NCI-H2196 treated with DMSO at 0.1 percent for 48 hours (cell line): ENCODE measurements at regions not wholly inside any gene's neighbourhood (a gene's known extent, or its start where the extent isn't known, plus 50 kb on each side); places are given as distances from the start of the nearest gene placed in this dataset.
A peak's percentile ranks its signal among the peaks of the same experiment; 100 is the strongest.

Experiments used
- DNase-seq: peaks from one replicate; lab custom pipeline; 2025; ENCODE audit not compliant: unreplicated experiment; lab: John Stamatoyannopoulos, UW

- DNase-seq = no peak
These were observed 570.8 kb upstream of the TLE4 start for GRCh38 chr9:79001012-79001411.

GRCh38 chr9:79003514-79003913 lies 568.3 kb upstream of the TLE4 start:
- DNase-seq = no peak

DNA sequence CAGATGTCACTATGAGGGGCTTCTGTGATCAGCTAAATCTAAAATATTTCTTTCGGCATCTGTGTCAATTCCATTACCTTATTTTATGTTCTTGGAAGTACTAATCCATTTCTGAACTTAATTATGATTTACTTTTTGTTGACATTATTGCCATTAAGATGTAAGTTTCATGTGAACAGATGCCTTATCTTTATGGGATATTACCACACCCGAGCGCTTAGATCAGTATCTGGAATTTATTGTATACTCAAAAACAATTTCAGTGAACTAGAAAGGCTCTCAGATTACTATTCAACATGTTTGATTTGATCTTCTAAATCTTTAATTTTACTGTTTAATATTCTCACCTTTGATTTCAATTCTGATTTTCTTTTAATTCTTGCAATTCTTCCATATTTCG lies 567.7 kb upstream of the TLE4 start:
- DNase-seq = no peak

DNA sequence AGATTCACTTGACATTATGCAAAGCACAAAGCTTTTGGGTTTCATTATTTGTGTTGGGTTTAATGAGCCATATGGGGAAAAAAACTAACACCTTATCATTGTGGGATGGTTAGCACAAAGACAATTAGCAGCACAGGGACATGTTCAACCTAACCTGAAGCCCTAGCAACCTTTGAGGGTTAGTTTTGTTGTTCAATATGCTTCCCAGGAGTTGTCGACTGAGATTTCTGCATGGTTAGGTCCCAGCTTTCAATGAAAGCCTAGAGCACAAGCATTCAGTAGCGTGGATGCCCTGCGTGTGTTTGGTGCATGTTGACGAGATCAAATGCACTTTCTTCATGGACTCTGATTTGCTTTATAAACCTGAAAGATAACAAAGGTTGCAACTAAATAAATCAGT lies 565.2 kb upstream of the TLE4 start:
- DNase-seq = no peak

- no peak for DNase-seq
These were observed 563.9 kb upstream of the TLE4 start for GRCh38 chr9:79007701-79008483.

DNA sequence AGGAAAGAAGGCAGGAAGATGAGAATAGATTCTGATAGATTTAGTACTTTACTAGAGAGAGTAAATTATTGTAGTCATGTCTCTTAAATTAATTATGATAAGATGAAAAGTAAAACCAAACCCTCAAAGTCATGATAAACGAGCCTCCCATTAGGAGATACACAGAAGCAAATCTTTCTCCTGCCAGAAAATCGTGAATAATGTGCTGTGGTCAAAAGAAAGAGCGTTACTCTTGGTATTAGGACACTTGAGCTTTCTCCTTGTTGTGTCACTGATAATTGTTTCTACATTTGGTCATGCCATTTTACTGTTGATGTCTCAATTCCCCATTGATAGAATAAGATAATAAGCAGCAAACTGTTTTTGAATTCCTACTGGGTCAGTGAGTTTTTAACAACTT lies 562.8 kb upstream of the TLE4 start:
- no peak for DNase-seq

GRCh38 chr9:79011461-79011860 lies 560.3 kb upstream of the TLE4 start:
- no peak for DNase-seq

DNA sequence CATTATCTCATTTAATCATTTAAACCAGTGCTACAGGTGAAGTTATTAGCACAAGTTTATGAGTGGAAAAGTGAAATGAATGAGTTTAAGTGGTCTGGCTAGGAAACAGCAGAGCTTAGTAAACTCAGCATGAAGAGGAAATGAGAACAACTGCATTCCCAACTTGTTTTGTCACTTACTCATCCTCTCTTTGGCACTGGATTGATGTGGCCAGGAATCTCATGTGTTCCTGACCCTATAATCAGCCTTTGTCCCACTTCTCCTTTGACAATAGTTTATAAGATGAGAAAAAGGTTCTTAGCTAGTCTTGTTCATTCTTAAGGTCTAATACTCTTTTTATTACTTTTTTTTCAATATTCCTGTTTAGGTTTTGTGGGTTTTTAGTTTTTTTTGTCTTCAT lies 559.2 kb upstream of the TLE4 start:
- DNase-seq = no peak

DNA sequence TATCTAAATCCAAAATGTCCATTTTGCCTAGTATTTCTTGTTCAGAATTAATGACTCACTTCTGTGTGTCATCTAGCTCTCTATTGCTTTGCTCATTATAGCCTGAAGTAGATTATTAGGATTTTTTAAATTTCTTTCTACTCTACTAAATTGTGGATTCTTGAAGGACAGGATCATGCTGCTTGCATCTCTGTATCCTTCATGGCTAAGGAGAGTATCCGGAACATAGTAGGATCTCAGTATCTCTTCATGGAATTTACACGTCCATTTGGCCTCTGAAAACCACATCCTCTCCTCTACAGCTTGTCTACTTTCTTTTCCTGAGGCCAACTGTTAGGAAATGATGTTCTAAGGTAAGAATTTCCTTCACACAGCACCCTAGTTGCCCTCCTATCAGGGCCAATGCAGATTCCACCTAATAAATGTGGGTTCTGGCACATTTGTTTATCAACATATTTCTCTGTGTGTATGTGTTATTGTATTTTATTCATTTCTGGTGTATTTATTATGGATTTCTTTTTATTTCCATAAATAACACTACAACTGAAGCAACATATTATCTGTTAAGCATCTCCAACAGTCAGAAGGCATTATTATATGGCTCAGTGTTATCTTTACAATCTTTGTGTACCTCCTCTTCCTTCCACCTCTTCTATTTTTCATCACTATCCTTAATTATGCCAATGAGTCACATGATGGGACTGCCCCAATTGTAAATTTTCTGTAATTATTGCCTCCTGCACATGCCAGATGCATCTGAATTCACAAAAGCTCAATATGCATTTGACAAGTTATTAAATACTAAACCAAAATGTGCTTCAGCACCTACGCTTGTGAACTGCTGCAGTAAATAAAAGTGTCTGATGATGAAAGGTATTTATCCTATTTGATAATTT lies 557.8 kb upstream of the TLE4 start:
- DNase-seq = no peak

- DNase-seq = no peak
These were observed 556.7 kb upstream of the TLE4 start for GRCh38 chr9:79014929-79015699.

DNA sequence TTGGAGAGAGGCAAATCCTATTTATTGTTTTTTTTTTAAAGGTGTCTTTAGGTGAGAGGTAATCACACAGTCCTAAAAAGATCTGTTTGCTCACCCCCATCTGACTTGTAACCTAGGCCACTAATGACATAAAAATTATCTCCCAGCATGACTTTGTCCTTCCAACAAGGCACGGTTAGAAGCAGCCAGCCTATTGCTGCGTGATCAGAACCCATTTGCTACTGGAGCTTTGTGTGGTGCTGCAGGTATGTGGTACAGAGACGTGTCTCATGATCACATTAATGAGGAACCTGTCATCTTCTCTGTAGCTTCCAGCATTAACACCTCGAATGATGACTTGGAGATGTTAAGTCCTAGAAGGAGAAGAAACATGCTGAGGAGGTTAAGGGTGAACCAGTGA lies 555.8 kb upstream of the TLE4 start:
- DNase-seq = no peak

GRCh38 chr9:79020276-79020675 lies 551.5 kb upstream of the TLE4 start:
- peak; percentile 43 for DNase-seq

DNA sequence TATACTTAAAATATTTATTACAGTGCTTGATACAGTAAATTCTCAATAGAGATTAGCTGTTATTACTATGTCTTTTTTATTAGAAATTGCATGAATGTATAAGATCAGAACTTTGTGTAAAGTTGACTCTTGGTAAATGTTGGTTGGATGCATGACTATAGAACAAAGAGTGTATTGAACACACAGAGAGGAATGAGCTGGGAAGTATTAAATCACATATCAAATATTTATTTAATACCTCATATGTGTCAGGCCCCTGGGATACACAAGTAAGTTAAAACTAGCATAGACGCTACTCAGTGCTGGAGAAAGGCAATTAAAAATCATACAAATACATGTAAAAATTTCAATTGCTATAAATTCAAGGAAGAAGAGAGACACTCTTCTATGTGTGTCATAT lies 550.7 kb upstream of the TLE4 start:
- DNase-seq = no peak

- DNase-seq = no peak
These were observed 548.6 kb upstream of the TLE4 start for GRCh38 chr9:79023134-79023580.

DNA sequence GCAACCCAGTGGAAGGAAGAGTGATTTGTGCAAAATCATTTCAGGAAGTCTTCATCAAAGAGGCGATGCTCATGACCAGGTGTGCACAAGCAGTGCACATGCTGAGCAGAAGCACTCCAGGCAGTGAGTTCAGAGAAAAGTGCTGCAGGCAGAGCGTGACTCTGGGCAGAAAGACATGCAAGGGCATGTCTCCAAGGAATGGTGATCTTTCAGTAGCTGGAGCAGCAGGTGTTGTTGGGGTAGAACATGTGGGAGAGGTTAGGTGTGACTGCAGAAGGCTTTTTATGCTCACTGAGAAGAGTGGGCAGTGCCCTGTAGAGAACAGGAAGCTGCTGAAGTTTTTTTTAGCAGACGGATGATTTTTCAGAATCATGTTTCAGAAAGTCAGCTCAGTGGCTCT lies 545.4 kb upstream of the TLE4 start:
- peak; percentile 43 for DNase-seq

DNA sequence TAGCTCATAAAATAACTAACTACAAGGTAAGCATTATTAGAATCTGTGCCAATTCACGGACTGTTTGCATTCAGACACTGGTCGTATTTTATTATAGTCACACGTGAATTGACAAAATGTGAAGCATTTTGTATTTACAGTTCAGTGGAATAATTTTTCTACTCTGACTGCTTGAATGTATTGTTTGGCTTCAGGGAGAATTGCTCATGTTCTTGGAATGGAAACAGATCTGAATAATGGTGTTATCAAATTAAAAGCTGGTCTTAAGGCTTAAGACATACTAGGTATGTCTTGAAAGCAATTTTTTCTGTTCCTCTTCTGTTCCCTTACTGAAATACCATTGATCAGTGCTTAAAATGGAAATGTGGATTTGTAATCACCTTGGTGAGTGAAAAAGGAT lies 543.7 kb upstream of the TLE4 start:
- no peak for DNase-seq

DNA sequence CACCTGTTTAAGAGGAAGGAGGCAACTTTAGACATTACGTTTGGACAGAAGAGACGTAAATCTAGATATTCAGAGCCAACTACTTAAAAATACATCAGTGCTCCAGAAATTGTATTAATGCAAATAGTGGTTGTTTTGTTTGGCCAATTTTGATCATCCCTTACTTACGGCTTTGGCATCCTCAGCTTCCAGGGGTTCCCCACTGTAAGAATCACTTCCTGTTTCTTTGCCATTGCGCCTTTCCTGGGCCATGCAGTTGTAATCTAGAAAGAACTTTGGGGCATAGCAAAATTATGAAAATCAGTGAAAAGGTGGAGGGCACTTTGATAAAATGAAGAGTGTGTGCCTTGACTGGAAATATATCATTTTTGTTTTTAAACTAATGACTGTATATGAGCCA lies 537.2 kb upstream of the TLE4 start:
- no peak for DNase-seq

- no peak for DNase-seq
These were observed 534.4 kb upstream of the TLE4 start for GRCh38 chr9:79037338-79037737.

GRCh38 chr9:79040671-79041070 lies 531.1 kb upstream of the TLE4 start:
- no peak for DNase-seq

DNA sequence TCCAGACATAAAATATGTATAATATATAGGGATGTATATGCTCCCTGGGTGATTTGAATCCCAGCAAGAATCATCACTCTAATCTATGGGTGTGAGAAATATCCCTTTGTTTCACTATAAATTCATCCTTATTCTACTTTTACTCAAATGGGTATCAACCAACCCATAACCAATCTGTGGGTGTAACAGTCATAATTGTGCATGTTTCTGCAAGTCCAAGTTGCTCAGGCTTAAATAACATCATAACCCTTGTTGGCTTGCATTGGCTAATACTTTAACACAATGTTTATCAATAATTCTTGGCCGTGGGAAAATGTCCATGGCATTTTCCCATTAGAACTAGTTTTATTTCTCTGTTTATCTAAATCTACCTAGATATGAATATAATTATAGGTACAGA lies 530.5 kb upstream of the TLE4 start:
- DNase-seq = no peak

- DNase-seq = no peak
These were observed 527.8 kb upstream of the TLE4 start for GRCh38 chr9:79043916-79044315.

GRCh38 chr9:79046401-79046800 lies 525.4 kb upstream of the TLE4 start:
- DNase-seq = no peak
